A549 (cell line): ENCODE measurements at regions not wholly inside any gene's neighbourhood (a gene's known extent, or its start where the extent isn't known, plus 50 kb on each side); places are given as distances from the start of the nearest gene placed in this dataset.

Experiments used
- ATAC-seq, 2 experiments: fragments of 200-7000 bp in 1 of 2; fragments of >200 bp in 1 of 2; cut with Nextera tagmentation in 1 of 2; cut with Tn5 transposase in 1 of 2; 3 replicates each; pipeline versions ENCODE4 v1.8.0 to v1.9.1; 2018 to 2020; ENCODE audit warnings: mild to moderate bottlenecking in 1 of 2, moderate library complexity in 1 of 2
- CTCF ChIA-PET: fragments of 300-600 bp; sonication (Branson Sonifier 250); formaldehyde crosslinking; extraction: SDS; loops from one replicate; lab custom pipeline; 2021; ENCODE audit warnings: antibody characterized with exemption, inconsistent platforms; lab: Yijun Ruan, JAX
- POLR2A ChIA-PET: fragments of 350-600 bp; formaldehyde crosslinking; extraction: SDS; loops from one replicate; lab custom pipeline; 2021; ENCODE audit warnings: antibody characterized with exemption, inconsistent platforms; lab: Yijun Ruan, JAX
- DNase-seq, 2 experiments: peaks; one replicate each; pipeline versions ENCODE4 v3.0.0 to v3.0.0-alpha.2; 2011 to 2016; ENCODE audit warnings: low read depth in 1 of 2, low spot score in 1 of 2
- FAIRE-seq: peaks from 2 replicates; lab custom pipeline; 2011; peaks lifted over from hg19 to GRCh38; lab: Jason Lieb, UNC
- H3K27ac ChIP-seq, 2 experiments: fragments of >200 bp; sonication (Bioruptor Twin); formaldehyde crosslinking; 3 replicates each; pipeline ENCODE4 v1.5.1; 2016 to 2017
- H3K4me1 ChIP-seq: fragments of >200 bp; sonication (Bioruptor Twin); formaldehyde crosslinking; 3 replicates; pipeline ENCODE4 v1.6.1; 2016
- H3K4me2 ChIP-seq: fragments of >200 bp; sonication (Bioruptor Twin); formaldehyde crosslinking; 3 replicates; pipeline ENCODE4 v1.6.1; 2016
- H3K4me3 ChIP-seq: fragments of >200 bp; sonication (Bioruptor Twin); formaldehyde crosslinking; 3 replicates; pipeline ENCODE4 v1.5.1; 2016
- H3K9me3 ChIP-seq: fragments of >200 bp; sonication (Bioruptor Twin); formaldehyde crosslinking; 3 replicates; pipeline ENCODE4 v1.6.1; 2016
- BHLHE40 ChIP-seq: IDR thresholded peaks from 2 replicates; pipeline ENCODE4 v1.6.1; 2012; ENCODE audit warnings: low read depth, low read length, inconsistent platforms
- CBX8 ChIP-seq: fragments of 200-600 bp; sonication (generic); IDR thresholded peaks from 2 replicates; pipeline ENCODE4 v1.6.1; 2016
- CEBPB ChIP-seq, 2 experiments: fragments of >200 bp in 1 of 2; sonication (Bioruptor Twin) in 1 of 2; formaldehyde crosslinking in 1 of 2; IDR thresholded peaks; 2 replicates each; pipeline ENCODE4 v1.6.1; 2012 to 2016
- CHD2 ChIP-seq: fragments of 150-350 bp; IDR thresholded peaks from 2 replicates; pipeline ENCODE4 v1.6.1; 2014; ENCODE audit warnings: low read length; ENCODE audit not compliant: partially characterized antibody
- CHD4 ChIP-seq: fragments of 200-600 bp; sonication (generic); IDR thresholded peaks from 2 replicates; pipeline ENCODE4 v1.6.1; 2016; ENCODE audit warnings: antibody characterized with exemption, mild to moderate bottlenecking, borderline replicate concordance
- E2F6 ChIP-seq: IDR thresholded peaks from 2 replicates; pipeline ENCODE4 v1.6.1; 2012; ENCODE audit warnings: low read depth, borderline replicate concordance
- EHMT2 ChIP-seq: fragments of 200-600 bp; sonication (generic); IDR thresholded peaks from 2 replicates; pipeline ENCODE4 v1.6.1; 2016; ENCODE audit warnings: antibody characterized with exemption, low read depth, mild to moderate bottlenecking, moderate library complexity
- FOXS1 ChIP-seq: fragments of 250-450 bp; sonication (Bioruptor Pico); IDR thresholded peaks from 2 replicates; pipeline ENCODE4 v1.5.0; 2020; ENCODE audit warnings: mild to moderate bottlenecking, moderate library complexity
- HDAC2 ChIP-seq: fragments of 200-600 bp; sonication (generic); IDR thresholded peaks from 2 replicates; pipeline ENCODE4 v1.6.1; 2016
- HES2 ChIP-seq: fragments of >200 bp; sonication (Bioruptor Twin); formaldehyde crosslinking; IDR thresholded peaks from 2 replicates; pipeline ENCODE4 v1.6.1; 2016
- HEYL ChIP-seq: fragments of 250-450 bp; sonication (Bioruptor Pico); IDR thresholded peaks from 2 replicates; pipeline ENCODE4 v1.8.0; 2021; ENCODE audit warnings: mild to moderate bottlenecking, moderate library complexity
- HMGXB4 ChIP-seq: fragments of 250-450 bp; sonication (Bioruptor Pico); IDR thresholded peaks from 2 replicates; pipeline ENCODE4 v1.5.0; 2021; ENCODE audit warnings: mild to moderate bottlenecking, moderate library complexity, borderline replicate concordance
- KDM1A ChIP-seq: fragments of 200-600 bp; sonication (generic); IDR thresholded peaks from 2 replicates; pipeline ENCODE4 v1.6.1; 2016; ENCODE audit warnings: low read depth, mild to moderate bottlenecking
- KDM5A ChIP-seq: fragments of 200-600 bp; sonication (generic); IDR thresholded peaks from 2 replicates; pipeline ENCODE4 v1.6.1; 2016; ENCODE audit warnings: antibody characterized with exemption, mild to moderate bottlenecking
- MAX ChIP-seq: IDR thresholded peaks from 2 replicates; pipeline ENCODE4 v1.6.1; 2012
- MAZ ChIP-seq: fragments of 150-350 bp; IDR thresholded peaks from 2 replicates; pipeline ENCODE4 v1.6.1; 2014; ENCODE audit warnings: antibody characterized with exemption, low read depth, low read length, borderline replicate concordance
- NPAS2 ChIP-seq: fragments of 250-450 bp; sonication (Bioruptor Pico); IDR thresholded peaks from 2 replicates; pipeline ENCODE4 v1.8.0; 2022; ENCODE audit warnings: mild to moderate bottlenecking, moderate library complexity, borderline replicate concordance
- PHF8 ChIP-seq: fragments of 200-600 bp; sonication (generic); IDR thresholded peaks from 2 replicates; pipeline ENCODE4 v1.6.1; 2016; ENCODE audit warnings: low read depth, mild to moderate bottlenecking, antibody characterized with exemption, moderate library complexity, borderline replicate concordance
- POLR2A ChIP-seq: IDR thresholded peaks from 2 replicates; pipeline ENCODE4 v1.6.1; 2012; ENCODE audit warnings: mild to moderate bottlenecking, low read length
- RAD21 ChIP-seq, 2 experiments: fragments of >200 bp in 1 of 2; sonication (Bioruptor Twin) in 1 of 2; formaldehyde crosslinking in 1 of 2; IDR thresholded peaks in 1 of 2; conservative IDR thresholded peaks in 1 of 2; 2 replicates in 1 of 2; 3 replicates in 1 of 2; pipeline ENCODE4 v1.6.1; 2012 to 2018; ENCODE audit warnings: inconsistent platforms in 1 of 2
- TP53 ChIP-seq: fragments of 250-450 bp; sonication (Bioruptor Pico); IDR thresholded peaks from 2 replicates; pipeline ENCODE4 v1.5.0; 2021; ENCODE audit warnings: mild to moderate bottlenecking, moderate library complexity
- ZC3H11A ChIP-seq: fragments of 450-650 bp; IDR thresholded peaks from 2 replicates; pipeline ENCODE4 v1.6.1; 2014; ENCODE audit warnings: antibody characterized with exemption, mild to moderate bottlenecking
- ZFP36 ChIP-seq: fragments of 450-650 bp; IDR thresholded peaks from 2 replicates; pipeline ENCODE4 v1.6.1; 2014; ENCODE audit warnings: borderline replicate concordance; ENCODE audit not compliant: partially characterized antibody
- ZNF302 ChIP-seq: fragments of 250-450 bp; sonication (Bioruptor Pico); IDR thresholded peaks from 2 replicates; pipeline ENCODE4 v1.9.0; 2021; ENCODE audit warnings: inconsistent platforms, mild to moderate bottlenecking, moderate library complexity
- ZSCAN20 ChIP-seq: fragments of 250-450 bp; sonication (Bioruptor Pico); IDR thresholded peaks from 2 replicates; pipeline ENCODE4 v1.8.0; 2022; ENCODE audit warnings: mild to moderate bottlenecking, moderate library complexity
- WGBS: methylation state at CpG from one replicate; pipeline ENCODE4 v1.1.6; 2017; ENCODE audit errors: missing lambda C conversion rate; 5-methylcytosine and 5-hydroxymethylcytosine counted together

- no peak for TF ChIP-seq HMGXB4 (CRISPR knock-in tag)
- no peak for TF ChIP-seq NPAS2
- no peak for TF ChIP-seq ZC3H11A
- no peak for TF ChIP-seq HEYL (CRISPR knock-in tag)
- TF ChIP-seq HES2, result no peak
- no peak for TF ChIP-seq CHD4
- no peak for TF ChIP-seq CBX8
- TF ChIP-seq MAX, result no peak
- no peak for TF ChIP-seq EHMT2
- no peak for TF ChIP-seq KDM5A
- no peak for TF ChIP-seq ZNF302
Measured at GRCh38 chr3:65013053-65013452, 325.3 kb upstream of the ADAMTS9 start (continued).

GRCh38 chr3:65006300-65006739 is 318.5 kb upstream of the ADAMTS9 start:
- Histone ChIP-seq H3K4me3 (no peak overlapping the region), H3K4me1 (no peaks in the 10 kb centered on the region), H3K4me2 (no peak overlapping the region), H3K9me3 (no peaks in the 10 kb centered on the region), H3K27ac (no peak overlapping the region)
- DNase-seq (no peak), FAIRE-seq (no peak), ATAC-seq (no peak)
- WGBS, result 0% methylated on average over 1 of the region's 1 CpG
- POLR2A ChIA-PET, result no interaction called here
- CTCF ChIA-PET, result no interaction called here
- TF ChIP-seq FOXS1 (CRISPR knock-in tag) (no peak), KDM1A (no peak), HDAC2 (no peak), HEYL (CRISPR knock-in tag) (no peak), CHD2 (no peak), BHLHE40 (no peak), KDM5A (no peak), PHF8 (no peak), ZFP36 (no peak), POLR2A (no peak), RAD21 (conservative IDR thresholded peaks at IDR 0.05 in 1 of 2, IDR thresholded peaks at IDR 0.05 in 1 of 2) (no peak)

- WGBS, result 46% methylated on average over 2 of the region's 2 CpGs
- FAIRE-seq (no peak), ATAC-seq (no peak), DNase-seq (no peak)
- no peak for TF ChIP-seq ZNF302
- TF ChIP-seq KDM5A, result no peak
- no peak for TF ChIP-seq MAZ
- TF ChIP-seq ZSCAN20 (CRISPR knock-in tag), result no peak
- TF ChIP-seq MAX, result no peak
- no peak for TF ChIP-seq CEBPB (IDR thresholded peaks at IDR 0.05)
- no peak for TF ChIP-seq E2F6
- no peak for TF ChIP-seq TP53 (CRISPR knock-in tag)
- H3K4me2 ChIP-seq, result no peak overlapping the region
- no peak overlapping the region for H3K27ac ChIP-seq
- ChIA-PET CTCF (no interaction called here), POLR2A (no interaction called here)
- H3K4me3 ChIP-seq, result no peak overlapping the region
- H3K9me3 ChIP-seq, result no peaks in the 10 kb centered on the region
- no peaks in the 10 kb centered on the region for H3K4me1 ChIP-seq
Measured at GRCh38 chr3:65005486-65005885, 317.7 kb upstream of the ADAMTS9 start.
